ENCODE measurements at regions not wholly inside any gene's neighbourhood (a gene's known extent, or its start where the extent isn't known, plus 50 kb on each side); places are given as distances from the start of the nearest gene placed in this dataset.
"Not testable (repeated sequence)": the region's sequence is repeated elsewhere in the genome, so short reads cannot be mapped to it uniquely, and the experiment has no call there.

GRCh38 chr7:68038621-68039314 is 1042.1 kb downstream of the TYW1 start:
- no peak for DNase-seq (ENCODE audit: low read depth in 4 of 4, low spot score in 3 of 4)

- DNase-seq (ENCODE audit: low read depth in 4 of 4, low spot score in 3 of 4) = no peak
These were observed 1044.9 kb downstream of the TYW1 start for GRCh38 chr7:68041554-68041953.

GRCh38 chr7:68043546-68043945 is 1046.9 kb downstream of the TYW1 start:
- no peak for DNase-seq (ENCODE audit: low read depth in 4 of 4, low spot score in 3 of 4)

DNA sequence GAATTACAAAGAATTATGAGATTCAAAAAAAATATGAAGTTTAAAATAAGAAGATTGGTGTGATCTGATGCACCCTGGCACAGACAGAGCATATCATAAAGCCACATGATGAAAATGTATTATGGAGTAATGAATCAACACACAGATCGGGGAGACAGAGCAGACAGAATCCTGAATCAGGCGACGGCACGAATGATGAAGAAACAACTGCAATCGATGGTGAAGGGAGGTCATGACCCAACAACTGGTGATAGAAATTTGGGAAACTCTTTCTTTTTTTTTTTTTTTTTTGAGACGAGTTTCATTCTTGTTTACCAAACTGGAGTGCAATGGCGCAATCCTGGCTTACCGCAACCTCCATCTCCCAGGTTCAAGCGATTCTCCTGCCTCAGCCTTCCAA is 1054.0 kb downstream of the TYW1 start:
- no peak for DNase-seq (ENCODE audit: low read depth in 4 of 4, low spot score in 3 of 4)

GRCh38 chr7:68058014-68058413 is 1061.4 kb downstream of the TYW1 start:
- DNase-seq (ENCODE audit: low read depth in 4 of 4, low spot score in 3 of 4) = no peak

DNA sequence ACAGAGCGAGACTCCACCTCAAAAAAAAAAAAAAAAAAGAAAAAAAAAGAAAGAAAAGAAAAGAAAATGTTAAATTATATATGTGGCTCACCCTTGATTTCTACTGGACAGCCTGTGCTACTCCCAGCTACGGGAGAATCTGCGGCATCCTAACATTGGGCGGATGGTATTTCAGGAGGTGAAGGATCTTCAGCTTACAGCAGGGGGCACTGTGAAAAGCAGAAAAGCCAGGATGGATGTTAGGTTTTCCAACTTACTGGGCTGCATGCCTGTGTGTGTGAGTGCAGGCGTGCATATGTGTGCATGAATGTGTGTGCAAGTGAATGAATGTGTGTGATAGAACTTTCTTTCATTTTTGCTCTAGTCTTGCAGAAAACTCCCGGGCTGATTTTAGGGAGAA is 1066.5 kb downstream of the TYW1 start:
- no peak for DNase-seq (ENCODE audit: low read depth in 4 of 4, low spot score in 3 of 4)

GRCh38 chr7:68065581-68065980 is 1068.9 kb downstream of the TYW1 start:
- no peak for DNase-seq (ENCODE audit: low read depth in 4 of 4, low spot score in 3 of 4)

- DNase-seq (ENCODE audit: low read depth in 4 of 4, low spot score in 3 of 4) = no peak
These were observed 1071.2 kb downstream of the TYW1 start for GRCh38 chr7:68067845-68068244.

GRCh38 chr7:68070992-68071391 is 1074.4 kb downstream of the TYW1 start:
- no peak for DNase-seq (ENCODE audit: low read depth in 4 of 4, low spot score in 3 of 4)

DNA sequence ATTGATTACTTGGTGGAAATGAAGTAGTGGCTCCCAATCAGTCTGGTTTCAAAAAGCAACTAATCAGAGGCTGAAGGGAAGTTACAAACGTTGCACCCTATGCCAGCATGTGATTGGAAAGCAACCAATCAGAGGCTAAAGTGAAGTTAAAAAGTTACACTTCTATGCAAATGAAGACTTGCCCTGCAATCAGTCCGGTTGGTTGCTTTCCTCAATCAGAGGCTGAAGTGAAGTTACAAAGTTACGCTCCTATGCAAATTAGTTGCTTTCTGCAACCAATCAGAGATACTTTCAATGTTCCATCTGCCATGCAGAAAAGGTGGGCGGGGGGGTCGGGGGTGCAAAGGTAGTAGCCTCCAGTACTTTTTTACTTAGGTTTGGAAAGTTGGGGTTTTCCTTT is 1077.1 kb downstream of the TYW1 start:
- DNase-seq (ENCODE audit: low read depth in 4 of 4, low spot score in 3 of 4) = no peak

DNA sequence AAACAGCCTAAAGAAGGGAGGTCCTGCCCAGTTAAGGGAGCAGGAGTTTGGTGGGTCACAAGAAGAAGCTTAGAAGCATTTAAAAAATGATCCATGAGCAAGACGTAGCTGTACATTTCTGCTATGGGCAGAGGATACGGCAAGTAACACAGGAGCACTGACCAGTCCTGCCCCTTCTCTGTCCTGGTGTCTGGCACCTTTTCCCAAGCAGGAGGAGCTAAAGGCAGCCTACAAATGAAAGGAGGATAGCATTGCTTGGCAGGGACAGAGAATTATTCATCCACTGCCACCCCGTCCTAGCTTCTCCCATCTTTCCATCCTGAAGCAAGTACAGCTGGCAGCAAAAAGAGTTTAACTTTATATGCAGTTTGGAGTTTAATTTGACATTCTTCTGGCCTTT is 1077.6 kb downstream of the TYW1 start:
- no peak for DNase-seq (ENCODE audit: low read depth in 4 of 4, low spot score in 3 of 4)

DNA sequence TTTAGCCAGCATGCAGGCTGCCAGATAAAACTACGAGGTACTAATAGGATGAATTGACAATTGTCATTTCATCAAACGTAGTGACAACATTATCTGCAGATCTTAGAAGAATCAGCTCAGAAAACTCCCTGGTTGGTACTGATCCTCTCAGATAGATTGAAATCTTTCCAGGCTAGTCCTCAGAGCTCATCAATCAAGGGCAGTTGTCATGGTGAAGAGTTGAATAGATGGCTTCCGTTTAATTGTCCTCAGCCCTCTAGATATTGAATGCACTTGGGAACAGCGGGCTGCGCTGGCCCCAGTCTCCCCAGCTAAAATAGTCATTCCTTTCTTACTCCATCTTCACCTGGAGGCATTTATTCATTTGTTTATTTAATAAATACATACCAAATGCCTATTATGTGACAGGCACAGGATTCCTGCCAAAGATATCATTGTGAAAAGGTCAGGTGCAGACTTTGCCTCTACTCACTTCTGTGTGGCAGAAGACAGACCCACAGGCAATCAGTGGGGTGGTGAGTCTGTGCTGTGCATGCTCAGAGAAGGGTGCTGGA is 1081.6 kb downstream of the TYW1 start:
- DNase-seq (ENCODE audit: low read depth in 4 of 4, low spot score in 3 of 4) = no peak

- DNase-seq (ENCODE audit: low read depth in 4 of 4, low spot score in 3 of 4) = not testable (repeated sequence)
These were observed 1085.7 kb downstream of the TYW1 start for GRCh38 chr7:68082066-68082960.

DNA sequence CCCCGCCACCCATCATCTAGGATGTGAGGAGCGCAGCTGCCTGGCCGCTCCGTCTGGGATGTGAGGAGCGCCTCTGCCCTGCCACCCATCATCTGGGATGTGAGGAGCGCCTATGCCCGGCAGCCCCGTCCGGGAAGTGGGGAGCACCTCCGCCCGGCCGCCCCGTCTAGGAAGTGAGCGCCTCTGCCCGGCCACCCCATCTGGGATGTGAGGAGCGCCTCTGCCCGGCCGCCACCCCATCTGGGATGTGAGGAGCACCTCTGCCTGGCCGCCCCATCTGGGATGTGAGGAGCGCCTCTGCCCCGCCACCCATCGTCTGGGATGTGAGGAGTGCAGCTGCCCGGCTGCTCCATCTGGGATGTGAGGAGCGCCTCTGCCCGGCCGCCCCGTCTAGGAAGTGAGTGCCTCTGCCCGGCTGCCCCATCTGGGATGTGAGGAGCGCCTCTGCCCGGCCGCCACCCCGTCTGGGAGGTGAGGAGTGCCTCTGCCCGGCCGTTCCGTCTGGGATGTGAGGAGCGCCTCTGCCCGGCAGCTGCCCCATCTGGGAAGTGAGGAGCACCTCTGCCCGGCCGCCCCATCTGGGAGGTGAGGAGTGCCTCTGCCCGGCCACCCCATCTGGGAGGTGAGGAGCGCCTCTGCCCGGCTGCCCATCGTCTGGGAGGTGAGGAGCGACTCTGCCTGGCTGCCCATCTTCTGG is 1086.5 kb downstream of the TYW1 start:
- DNase-seq (ENCODE audit: low read depth in 4 of 4, low spot score in 3 of 4) = not testable (repeated sequence)

GRCh38 chr7:68087401-68087800 is 1090.8 kb downstream of the TYW1 start:
- no peak for DNase-seq (ENCODE audit: low read depth in 4 of 4, low spot score in 3 of 4)

DNA sequence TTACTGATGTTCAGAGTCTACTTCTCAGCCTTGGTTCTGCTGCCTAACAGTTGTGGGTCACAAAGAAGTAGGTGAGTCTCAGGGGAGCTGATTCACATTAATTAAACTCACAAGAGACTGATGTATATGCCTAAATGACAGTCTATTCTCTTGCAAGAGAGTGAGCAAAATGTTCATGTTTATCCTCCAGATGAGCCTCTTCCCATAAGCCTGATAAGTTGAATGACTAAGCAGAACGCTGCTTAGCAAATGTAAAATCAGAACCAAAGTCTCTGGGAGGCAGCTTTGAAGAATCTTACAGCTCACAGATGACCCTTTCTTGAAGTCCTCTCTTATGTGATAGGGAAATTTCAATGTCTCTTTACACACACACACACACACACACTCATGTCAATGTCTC is 1092.2 kb downstream of the TYW1 start:
- DNase-seq (ENCODE audit: low read depth in 4 of 4, low spot score in 3 of 4) = no peak

- not testable (repeated sequence) for DNase-seq (ENCODE audit: low read depth in 4 of 4, low spot score in 3 of 4)
These were observed 1093.6 kb downstream of the TYW1 start for GRCh38 chr7:68090256-68090655.

DNA sequence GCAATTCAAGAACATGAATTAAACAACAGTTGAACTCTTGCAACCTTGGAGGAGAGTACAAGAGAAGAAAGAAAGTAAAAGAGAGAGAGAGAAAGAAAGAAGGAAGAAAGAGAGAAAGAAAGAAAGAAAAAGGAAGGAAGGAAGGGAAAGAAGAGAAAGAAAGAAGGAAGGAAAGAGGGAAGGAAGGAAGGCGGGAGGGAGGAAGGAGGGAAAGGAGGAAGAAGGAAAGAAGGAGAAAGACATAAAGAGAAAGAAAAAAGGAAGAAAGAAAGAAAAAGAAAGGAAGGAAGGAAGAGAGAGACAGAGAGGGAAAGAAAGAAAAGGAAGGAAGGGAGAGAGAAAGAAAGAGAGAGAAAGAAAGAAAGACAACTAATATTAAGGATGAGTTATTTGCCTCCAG is 1106.7 kb downstream of the TYW1 start:
- DNase-seq (ENCODE audit: low read depth in 4 of 4, low spot score in 3 of 4) = no peak

DNA sequence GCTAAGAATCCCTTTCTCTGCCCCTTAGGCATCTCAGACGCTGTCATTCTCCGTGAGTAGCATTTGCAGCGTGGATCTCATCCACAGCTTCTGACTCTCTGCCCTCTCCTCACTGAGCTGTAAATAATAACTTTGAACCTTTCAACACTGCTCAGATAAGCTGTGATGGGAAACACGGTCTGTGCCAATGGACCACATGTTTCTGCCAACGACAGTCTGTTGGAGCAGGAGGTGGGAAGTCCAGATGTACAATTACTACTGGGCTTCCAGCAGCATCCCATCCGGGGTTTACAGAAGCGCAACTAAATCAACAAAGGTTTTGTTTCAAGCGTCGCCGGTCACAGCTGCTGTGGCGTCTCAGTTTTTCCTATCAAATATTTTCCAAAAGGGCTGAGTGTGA is 1110.6 kb downstream of the TYW1 start:
- peak in 3 of 4 donors; percentile 22 to 42 (median 41) for DNase-seq (ENCODE audit: low read depth in 4 of 4, low spot score in 3 of 4)

DNA sequence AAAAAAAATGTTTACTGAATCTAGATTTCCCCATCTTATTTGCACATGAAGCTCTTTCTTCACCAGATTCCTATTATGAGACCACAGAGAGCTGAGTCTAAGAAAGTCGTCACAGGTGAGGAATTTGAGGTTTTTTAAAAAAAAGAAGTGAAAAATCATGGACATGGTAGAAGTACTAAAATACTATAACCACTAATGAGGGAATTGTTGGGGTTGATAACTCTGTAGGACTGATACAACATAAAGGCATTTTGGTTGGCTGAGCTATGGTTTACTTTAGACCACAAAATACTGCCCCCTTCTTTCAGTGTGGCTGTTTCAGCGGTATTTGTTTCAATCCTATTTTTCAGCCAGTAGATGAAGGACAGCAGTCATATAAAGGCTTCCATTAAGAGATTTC is 1111.3 kb downstream of the TYW1 start:
- no peak for DNase-seq (ENCODE audit: low read depth in 4 of 4, low spot score in 3 of 4)

- no peak for DNase-seq (ENCODE audit: low read depth in 4 of 4, low spot score in 3 of 4)
These were observed 1112.7 kb downstream of the TYW1 start for GRCh38 chr7:68109299-68109698.

Data from left renal pelvis (tissue), 4 donors.